Colon (tissue), 2 donors: ENCODE measurements at regions not wholly inside any gene's neighbourhood (a gene's known extent, or its start where the extent isn't known, plus 50 kb on each side); places are given as distances from the start of the nearest gene placed in this dataset.

Experiments used
- FAIRE-seq: peaks from 2 replicates; lab custom pipeline; 2012; peaks lifted over from hg19 to GRCh38; lab: Jason Lieb, UNC
- donor health status: control.
- donor health status: control.

- FAIRE-seq, result no peak
These were observed 1507.4 kb upstream of the CELF4 start for GRCh38 chr18:39072970-39073369.

- no peak for FAIRE-seq
These were observed 1496.8 kb upstream of the CELF4 start for GRCh38 chr18:39062426-39062825.

- FAIRE-seq, result no peak
These were observed 1492.9 kb upstream of the CELF4 start for GRCh38 chr18:39058386-39059000.

GRCh38 chr18:39057423-39058064 is 1491.9 kb upstream of the CELF4 start:
- FAIRE-seq, result no peak

- no peak for FAIRE-seq
These were observed 1488.0 kb upstream of the CELF4 start for GRCh38 chr18:39053571-39053970.

GRCh38 chr18:39051013-39051412 is 1485.4 kb upstream of the CELF4 start:
- no peak for FAIRE-seq

GRCh38 chr18:39039813-39040212 is 1474.2 kb upstream of the CELF4 start:
- no peak for FAIRE-seq

- FAIRE-seq, result no peak
These were observed 1472.3 kb upstream of the CELF4 start for GRCh38 chr18:39037925-39038324.

GRCh38 chr18:39033312-39033711 is 1467.7 kb upstream of the CELF4 start:
- no peak for FAIRE-seq

GRCh38 chr18:39031647-39032046 is 1466.0 kb upstream of the CELF4 start:
- no peak for FAIRE-seq

- no peak for FAIRE-seq
These were observed 1464.6 kb upstream of the CELF4 start for GRCh38 chr18:39030124-39030655.

GRCh38 chr18:39025531-39025930 is 1459.9 kb upstream of the CELF4 start:
- FAIRE-seq, result no peak

GRCh38 chr18:39019989-39020388 is 1454.4 kb upstream of the CELF4 start:
- FAIRE-seq, result no peak

- no peak for FAIRE-seq
These were observed 1441.7 kb upstream of the CELF4 start for GRCh38 chr18:39007031-39007902.

- FAIRE-seq, result no peak
These were observed 1430.5 kb upstream of the CELF4 start for GRCh38 chr18:38996056-38996455.

GRCh38 chr18:38993342-38993741 is 1427.7 kb upstream of the CELF4 start:
- FAIRE-seq, result no peak

- FAIRE-seq, result no peak
These were observed 1419.4 kb upstream of the CELF4 start for GRCh38 chr18:38984968-38985367.

GRCh38 chr18:38982072-38982471 is 1416.5 kb upstream of the CELF4 start:
- FAIRE-seq, result no peak

GRCh38 chr18:38981389-38981788 is 1415.8 kb upstream of the CELF4 start:
- no peak for FAIRE-seq

GRCh38 chr18:38980420-38980819 is 1414.8 kb upstream of the CELF4 start:
- FAIRE-seq, result no peak

- FAIRE-seq, result no peak
These were observed 1407.0 kb upstream of the CELF4 start for GRCh38 chr18:38972571-38972970.

- FAIRE-seq, result no peak
These were observed 1406.3 kb upstream of the CELF4 start for GRCh38 chr18:38971881-38972280.

GRCh38 chr18:38966841-38967240 is 1401.2 kb upstream of the CELF4 start:
- FAIRE-seq, result no peak
